H1 (cell line): ENCODE measurements at regions not wholly inside any gene's neighbourhood (a gene's known extent, or its start where the extent isn't known, plus 50 kb on each side); places are given as distances from the start of the nearest gene placed in this dataset.
"Not testable (repeated sequence)": the region's sequence is repeated elsewhere in the genome, so short reads cannot be mapped to it uniquely, and the experiment has no call there.

Experiments
- CTCF ChIP-seq, 3 experiments: IDR thresholded peaks; 1 replicate in 2 of 3; 2 replicates in 1 of 3; pipeline versions ENCODE4 v1.5.1 to v1.6.1; 2011; ENCODE audit warnings: low read length in 3 of 3, mild to moderate bottlenecking in 3 of 3, inconsistent platforms in 2 of 3, low read depth in 1 of 3, moderate library complexity in 1 of 3; ENCODE audit not compliant: insufficient read depth in 1 of 3; ENCODE audit errors: control extremely low read depth in 1 of 3
- POLR2AphosphoS5 ChIP-seq: IDR thresholded peaks from 2 replicates; pipeline ENCODE4 v1.6.1; 2011; ENCODE audit warnings: low read depth, low read length
- SIN3A ChIP-seq, 2 experiments: IDR thresholded peaks in 1 of 2; conservative IDR thresholded peaks in 1 of 2; 2 replicates each; pipeline ENCODE4 v1.6.1; 2011 to 2012; ENCODE audit warnings: low read length in 2 of 2, improper control_type of control experiment in 1 of 2, low read depth in 1 of 2, mild to moderate bottlenecking in 1 of 2

DNA sequence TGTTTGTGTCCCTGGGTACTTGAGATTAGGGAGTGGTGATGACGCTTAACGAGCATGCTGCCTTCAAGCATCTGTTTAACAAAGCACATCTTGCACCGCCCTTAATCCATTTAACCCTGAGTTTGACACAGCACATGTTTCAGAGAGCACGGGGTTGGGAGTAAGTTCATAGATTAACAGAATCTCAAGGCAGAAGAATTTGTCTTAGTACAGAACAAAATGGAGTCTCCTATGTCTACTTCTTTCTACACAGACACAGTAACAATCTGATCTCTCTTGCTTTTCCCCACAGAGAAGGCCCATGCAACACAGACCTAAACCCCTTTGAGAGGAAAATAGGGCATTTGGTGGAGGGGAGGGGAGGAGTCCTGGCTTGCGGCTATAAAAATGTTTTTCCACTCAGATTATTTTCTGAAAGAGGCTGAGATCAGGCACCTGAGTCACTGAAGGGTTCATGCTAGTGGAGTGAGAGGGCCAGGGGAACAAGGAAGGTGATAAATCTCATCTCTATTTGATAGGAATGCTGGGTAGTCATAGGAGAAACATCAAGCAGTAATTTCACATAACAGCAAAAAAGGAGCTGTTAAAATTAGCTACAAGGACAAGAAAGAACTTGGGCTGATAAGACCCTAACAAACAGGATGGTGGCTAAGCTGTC, 136.9 kb downstream of the OR2B2 start:
- TF ChIP-seq CTCF (IDR thresholded peaks at IDR 0.05; ENCODE audit: control extremely low read depth in 1 of 3, insufficient read depth in 1 of 3, low read depth in 1 of 3, low read length in 3 of 3); SIN3A (conservative IDR thresholded peaks at IDR 0.05 in 1 of 2, IDR thresholded peaks at IDR 0.05 in 1 of 2; ENCODE audit: low read depth in 1 of 2, low read length in 2 of 2); POLR2AphosphoS5: not testable (repeated sequence)
